ENCODE measurements at regions not wholly inside any gene's neighbourhood (a gene's known extent, or its start where the extent isn't known, plus 50 kb on each side); places are given as distances from the start of the nearest gene placed in this dataset.

DNA sequence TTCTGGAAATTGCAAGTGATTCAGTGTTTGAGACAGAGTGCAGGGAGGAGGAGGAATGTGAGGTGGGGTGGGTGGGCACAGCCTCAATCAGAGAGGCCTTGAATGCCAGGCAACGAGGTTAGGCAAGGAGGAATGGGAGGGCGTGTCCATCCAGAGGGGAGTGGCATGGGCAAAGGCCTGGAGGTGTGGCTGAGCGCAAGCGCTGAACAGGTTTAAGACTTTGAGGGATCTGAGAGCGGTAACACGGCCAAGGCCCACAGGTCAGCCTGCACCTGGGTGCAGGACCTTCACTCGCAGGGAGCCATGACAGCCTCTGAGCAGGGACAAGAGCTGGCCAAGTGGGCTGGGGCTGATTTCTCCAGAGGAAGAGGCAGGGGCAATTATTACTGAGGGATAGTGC is 125.9 kb downstream of the TPRA1 start:
- TF ChIP-seq EZH2phosphoT487 (IDR thresholded peaks at IDR 0.05; ENCODE audit: borderline replicate concordance) (no peak), CTCF (IDR thresholded peaks at IDR 0.05 in 2 of 3, conservative IDR thresholded peaks at IDR 0.05 in 1 of 3; ENCODE audit: borderline replicate concordance in 1 of 3, insufficient read depth in 1 of 3, low read depth in 2 of 3, low read length in 2 of 3) (no peak), POLR2AphosphoS5 (IDR thresholded peaks at IDR 0.05; ENCODE audit: low read depth, low read length) (no peak), EZH2 (IDR thresholded peaks at IDR 0.05) (no peak), POLR2A (IDR thresholded peaks at IDR 0.05; ENCODE audit: borderline replicate concordance, extremely low read depth, insufficient read depth, insufficient read length) (no peak), REST (IDR thresholded peaks at IDR 0.05; ENCODE audit: low read depth) (no peak), ZFX (IDR thresholded peaks at IDR 0.05) (no peak), ATF3 (IDR thresholded peaks at IDR 0.05) (no peak), YY1 (IDR thresholded peaks at IDR 0.05; ENCODE audit: extremely low read depth, insufficient replicate concordance, low read depth, low read length) (no peak), CEBPB (IDR thresholded peaks at IDR 0.05; ENCODE audit: low read depth) (no peak), MAX (IDR thresholded peaks at IDR 0.05) (no peak), TCF7L2 (IDR thresholded peaks at IDR 0.05; ENCODE audit: borderline replicate concordance, extremely low read depth, insufficient read depth, insufficient read length) (no peak)

Measured in HCT116 (cell line).